ENCODE measurements at regions not wholly inside any gene's neighbourhood (a gene's known extent, or its start where the extent isn't known, plus 50 kb on each side); places are given as distances from the start of the nearest gene placed in this dataset.

DNA sequence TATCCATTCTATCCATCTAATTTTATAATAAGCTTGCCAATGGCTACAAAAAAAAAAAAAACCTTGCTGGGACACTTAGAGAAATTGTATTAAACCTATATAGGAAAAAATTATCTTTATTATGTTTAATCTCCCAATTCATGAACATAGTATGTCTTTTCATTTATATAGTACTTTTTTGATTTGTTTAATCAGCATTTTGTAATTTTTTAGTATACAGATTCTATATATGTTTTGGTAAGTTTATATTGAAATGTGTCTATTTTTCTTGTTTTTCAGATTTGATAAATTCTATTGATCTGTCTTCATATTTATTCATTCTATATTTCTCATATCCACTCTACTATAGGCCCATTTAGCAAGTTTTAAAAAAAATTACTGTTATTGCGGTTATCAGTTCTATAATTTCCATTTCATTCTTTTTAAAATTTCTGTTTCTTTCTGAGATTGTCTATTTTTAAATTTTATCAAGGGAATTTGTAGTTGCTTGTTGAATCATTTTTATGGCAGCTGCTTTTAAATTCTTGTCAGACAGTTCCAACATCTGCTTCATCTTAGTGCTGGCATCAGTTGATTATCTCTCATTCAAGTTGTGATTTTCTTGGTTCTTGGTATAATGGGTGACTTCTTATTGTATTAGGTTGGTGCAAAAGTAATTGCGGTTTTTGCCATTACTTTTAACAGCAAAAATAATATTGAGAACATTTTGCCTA is 170.1 kb upstream of the S1PR3 start:
- no peak overlapping the region for H3K4me3 ChIP-seq (replicated peaks in 1 of 3; ENCODE audit: insufficient read depth in 1 of 3, low read depth in 2 of 3, low read length in 3 of 3)
- peaks cover 0 to 3% of the 10 kb centered on the region in 2 experiments; a peak in 2 of 5 replicates for H3K27me3 ChIP-seq (ENCODE audit: control insufficient read depth in 1 of 2, insufficient read depth in 2 of 2, low read length in 2 of 2)
- ChIA-PET POLR2A (no interaction called here), CTCF (ENCODE audit: low intra/inter-chr PET ratio, low total read pairs) (no interaction called here)
- DNase-seq (ENCODE audit: low spot score) (no peak), ATAC-seq (no peak), FAIRE-seq (no peak)
- H3K79me2 ChIP-seq (ENCODE audit: insufficient read depth, low read length): no peaks in the 10 kb centered on the region
- no peaks in the 10 kb centered on the region for H3K4me1 ChIP-seq (ENCODE audit: insufficient read depth, low read length)
- H3K4me2 ChIP-seq (ENCODE audit: low read depth, low read length): no peak overlapping the region
- TF ChIP-seq, protein P1, sequence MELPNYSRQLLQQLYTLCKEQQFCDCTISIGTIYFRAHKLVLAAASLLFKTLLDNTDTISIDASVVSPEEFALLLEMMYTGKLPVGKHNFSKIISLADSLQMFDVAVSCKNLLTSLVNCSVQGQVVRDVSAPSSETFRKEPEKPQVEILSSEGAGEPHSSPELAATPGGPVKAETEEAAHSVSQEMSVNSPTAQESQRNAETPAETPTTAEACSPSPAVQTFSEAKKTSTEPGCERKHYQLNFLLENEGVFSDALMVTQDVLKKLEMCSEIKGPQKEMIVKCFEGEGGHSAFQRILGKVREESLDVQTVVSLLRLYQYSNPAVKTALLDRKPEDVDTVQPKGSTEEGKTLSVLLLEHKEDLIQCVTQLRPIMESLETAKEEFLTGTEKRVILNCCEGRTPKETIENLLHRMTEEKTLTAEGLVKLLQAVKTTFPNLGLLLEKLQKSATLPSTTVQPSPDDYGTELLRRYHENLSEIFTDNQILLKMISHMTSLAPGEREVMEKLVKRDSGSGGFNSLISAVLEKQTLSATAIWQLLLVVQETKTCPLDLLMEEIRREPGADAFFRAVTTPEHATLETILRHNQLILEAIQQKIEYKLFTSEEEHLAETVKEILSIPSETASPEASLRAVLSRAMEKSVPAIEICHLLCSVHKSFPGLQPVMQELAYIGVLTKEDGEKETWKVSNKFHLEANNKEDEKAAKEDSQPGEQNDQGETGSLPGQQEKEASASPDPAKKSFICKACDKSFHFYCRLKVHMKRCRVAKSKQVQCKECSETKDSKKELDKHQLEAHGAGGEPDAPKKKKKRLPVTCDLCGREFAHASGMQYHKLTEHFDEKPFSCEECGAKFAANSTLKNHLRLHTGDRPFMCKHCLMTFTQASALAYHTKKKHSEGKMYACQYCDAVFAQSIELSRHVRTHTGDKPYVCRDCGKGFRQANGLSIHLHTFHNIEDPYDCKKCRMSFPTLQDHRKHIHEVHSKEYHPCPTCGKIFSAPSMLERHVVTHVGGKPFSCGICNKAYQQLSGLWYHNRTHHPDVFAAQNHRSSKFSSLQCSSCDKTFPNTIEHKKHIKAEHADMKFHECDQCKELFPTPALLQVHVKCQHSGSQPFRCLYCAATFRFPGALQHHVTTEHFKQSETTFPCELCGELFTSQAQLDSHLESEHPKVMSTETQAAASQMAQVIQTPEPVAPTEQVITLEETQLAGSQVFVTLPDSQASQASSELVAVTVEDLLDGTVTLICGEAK (IDR thresholded peaks at IDR 0.05): peak; percentile 78
- TF ChIP-seq, protein P1 (CRISPR knock-in tag; IDR thresholded peaks at IDR 0.05): no peak
- no peak for TF ChIP-seq GTF2F1 (IDR thresholded peaks at IDR 0.05; ENCODE audit: low read length)
- H2AFZ ChIP-seq (ENCODE audit: low read length): no peak overlapping the region
- in situ Hi-C loops (cut with HindIII; ENCODE audit: extremely low pct_ligation_motif_present, low pct_unique_long_range_greater_than_20kb) (no loop called here), intact Hi-C loops (cut with micrococcal nuclease; ENCODE audit: unreplicated experiment) (no loop called here)
- no peaks in the 10 kb centered on the region for H3K36me3 ChIP-seq (replicated peaks in 1 of 2; ENCODE audit: control insufficient read depth in 1 of 2, insufficient read depth in 2 of 2, low read length in 2 of 2)
- H3K27ac ChIP-seq (ENCODE audit: extremely low read length, insufficient read depth, low read length): no peak overlapping the region
- no peaks in the 10 kb centered on the region for H4K20me1 ChIP-seq (ENCODE audit: insufficient read depth, low read length)
- H3K9me3 ChIP-seq (ENCODE audit: low read length): no peaks in the 10 kb centered on the region
- 45% methylated on average over 2 of the region's 2 CpGs for WGBS (ENCODE audit: low lambda C conversion rate)
- BruUV-seq (replicated peaks): no TSS peak
- H3K9ac ChIP-seq (ENCODE audit: insufficient read depth, low read depth, low read length): no peak overlapping the region
